Hepatocyte (in vitro differentiated cells): ENCODE measurements at regions not wholly inside any gene's neighbourhood (a gene's known extent, or its start where the extent isn't known, plus 50 kb on each side); places are given as distances from the start of the nearest gene placed in this dataset.

Source experiments
- DNase-seq: peaks from one replicate; pipeline ENCODE4 v3.0.0-alpha.2; 2016; ENCODE audit warnings: low spot score
- H2AFZ ChIP-seq: fragments of 200-600 bp; sonication (generic); 2 replicates; pipeline ENCODE4 v1.6.0; 2016; ENCODE audit warnings: antibody characterized with exemption, mild to moderate bottlenecking
- H3K27ac ChIP-seq: fragments of 200-600 bp; sonication (generic); 2 replicates; pipeline ENCODE4 v1.5.1; 2016; ENCODE audit warnings: mild to moderate bottlenecking
- H3K27me3 ChIP-seq: fragments of 200-600 bp; sonication (generic); 2 replicates; pipeline ENCODE4 v1.6.1; 2016
- H3K36me3 ChIP-seq: fragments of 200-600 bp; sonication (generic); replicated peaks from 2 replicates; pipeline ENCODE4 v1.5.1; 2016; ENCODE audit warnings: low read depth; ENCODE audit not compliant: insufficient read depth
- H3K4me1 ChIP-seq: fragments of 200-600 bp; sonication (generic); 2 replicates; pipeline ENCODE4 v1.5.1; 2016; ENCODE audit warnings: mild to moderate bottlenecking, moderate library complexity; ENCODE audit not compliant: insufficient read depth
- H3K4me2 ChIP-seq: fragments of 200-600 bp; sonication (generic); 2 replicates; pipeline ENCODE4 v1.6.0; 2016
- H3K4me3 ChIP-seq: fragments of 200-600 bp; sonication (generic); 2 replicates; pipeline ENCODE4 v1.5.1; 2016; ENCODE audit warnings: mild to moderate bottlenecking
- H3K79me2 ChIP-seq: fragments of 200-600 bp; sonication (generic); 2 replicates; pipeline ENCODE4 v1.6.0; 2017; ENCODE audit warnings: mild to moderate bottlenecking
- H3K9me2 ChIP-seq: fragments of 200-600 bp; sonication (generic); replicated peaks from 2 replicates; pipeline ENCODE4 v1.6.0; 2017; ENCODE audit warnings: mild to moderate bottlenecking; ENCODE audit not compliant: insufficient read depth
- H3K9me3 ChIP-seq: fragments of 200-600 bp; sonication (generic); 2 replicates; pipeline ENCODE4 v1.5.1; 2016; ENCODE audit warnings: low read depth, mild to moderate bottlenecking
- H4K20me1 ChIP-seq: fragments of 200-600 bp; sonication (generic); 2 replicates; pipeline ENCODE4 v1.6.0; 2016; ENCODE audit warnings: mild to moderate bottlenecking; ENCODE audit not compliant: insufficient read depth, poor library complexity, severe bottlenecking
- CTCF ChIP-seq: fragments of 200-600 bp; sonication (generic); IDR thresholded peaks from 2 replicates; pipeline ENCODE4 v1.5.1; 2016; ENCODE audit warnings: antibody characterized with exemption, mild to moderate bottlenecking; ENCODE audit not compliant: poor library complexity
- EZH2 ChIP-seq: fragments of 200-600 bp; sonication (generic); IDR thresholded peaks from 2 replicates; pipeline ENCODE4 v1.6.1; 2016; ENCODE audit warnings: antibody characterized with exemption, mild to moderate bottlenecking, borderline replicate concordance
- EZH2phosphoT487 ChIP-seq: fragments of 200-600 bp; sonication (generic); IDR thresholded peaks from one replicate; pipeline ENCODE4 v1.6.1; 2018; ENCODE audit warnings: antibody characterized with exemption, mild to moderate bottlenecking, low read depth, moderate library complexity; ENCODE audit not compliant: unreplicated experiment, severe bottlenecking
- WGBS: methylation state at CpG from one replicate; pipeline ENCODE4 v1.1.6; 2016; ENCODE audit warnings: low lambda C conversion rate; ENCODE audit errors: missing lambda C conversion rate; 5-methylcytosine and 5-hydroxymethylcytosine counted together

- H3K27ac ChIP-seq: no peak overlapping the region
- no peaks in the 10 kb centered on the region for H3K9me3 ChIP-seq
- H3K4me1 ChIP-seq: no peaks in the 10 kb centered on the region
- H3K27me3 ChIP-seq: peaks cover 46% of the 10 kb centered on the region
- DNase-seq: no peak
- no peak overlapping the region for H3K4me2 ChIP-seq
- H3K79me2 ChIP-seq: no peaks in the 10 kb centered on the region
- WGBS: 89% methylated on average over 19 of the region's 21 CpGs
- H3K4me3 ChIP-seq: no peak overlapping the region
- H3K36me3 ChIP-seq: no peaks in the 10 kb centered on the region
- H2AFZ ChIP-seq: no peak overlapping the region
- no peak for TF ChIP-seq CTCF
- TF ChIP-seq EZH2: no peak
- no peak for TF ChIP-seq EZH2phosphoT487
- H4K20me1 ChIP-seq: no peaks in the 10 kb centered on the region
- no peaks in the 10 kb centered on the region for H3K9me2 ChIP-seq
Observed at GRCh38 chr17:79379700-79380445, 231.0 kb downstream of the RBFOX3 start.

GRCh38 chr17:79377230-79377786, 233.5 kb downstream of the RBFOX3 start:
- TF ChIP-seq EZH2 (no peak), CTCF (no peak), EZH2phosphoT487 (no peak)
- H2AFZ ChIP-seq: no peak overlapping the region
- DNase-seq: no peak
- no peak overlapping the region for H3K4me3 ChIP-seq
- H3K9me2 ChIP-seq: no peaks in the 10 kb centered on the region
- 83% methylated on average over 24 of the region's 25 CpGs for WGBS
- H4K20me1 ChIP-seq: no peaks in the 10 kb centered on the region
- no peak overlapping the region for H3K27ac ChIP-seq
- no peak overlapping the region for H3K4me2 ChIP-seq
- H3K79me2 ChIP-seq: no peaks in the 10 kb centered on the region
- H3K27me3 ChIP-seq: peaks cover 48% of the 10 kb centered on the region
- no peaks in the 10 kb centered on the region for H3K9me3 ChIP-seq
- H3K4me1 ChIP-seq: no peaks in the 10 kb centered on the region
- no peaks in the 10 kb centered on the region for H3K36me3 ChIP-seq

- peaks cover 36% of the 10 kb centered on the region for H3K27me3 ChIP-seq
- H3K79me2 ChIP-seq: no peaks in the 10 kb centered on the region
- no peak overlapping the region for H3K4me3 ChIP-seq
- 71% methylated on average over 6 of the region's 6 CpGs for WGBS
- H3K4me2 ChIP-seq: no peak overlapping the region
- no peak overlapping the region for H2AFZ ChIP-seq
- TF ChIP-seq EZH2phosphoT487: no peak
- TF ChIP-seq CTCF: no peak
- no peak for TF ChIP-seq EZH2
- H3K27ac ChIP-seq: no peak overlapping the region
- no peaks in the 10 kb centered on the region for H3K9me3 ChIP-seq
- DNase-seq: no peak
- no peaks in the 10 kb centered on the region for H3K36me3 ChIP-seq
- no peaks in the 10 kb centered on the region for H3K9me2 ChIP-seq
- no peaks in the 10 kb centered on the region for H4K20me1 ChIP-seq
- no peaks in the 10 kb centered on the region for H3K4me1 ChIP-seq
Observed at GRCh38 chr17:79374807-79375206, 236.0 kb downstream of the RBFOX3 start.
